Vagina (tissue), 2 donors: ENCODE measurements at regions not wholly inside any gene's neighbourhood (a gene's known extent, or its start where the extent isn't known, plus 50 kb on each side); places are given as distances from the start of the nearest gene placed in this dataset.

Experiments used
- POLR2A ChIP-seq, 2 donors: fragments of 450-650 bp; IDR thresholded peaks; one replicate each; pipeline ENCODE4 v1.6.1; 2017; ENCODE audit warnings: antibody characterized with exemption in 2 of 2, mild to moderate bottlenecking in 2 of 2, moderate library complexity in 2 of 2
- TF ChIP-seq, protein P1 (sequence below), 3 experiments: fragments of 450-650 bp in 2 of 3; fragments of 200-600 bp in 1 of 3; sonication (generic) in 1 of 3; IDR thresholded peaks; one replicate each; pipeline ENCODE4 v1.5.1; 2017 to 2019; ENCODE audit warnings: antibody characterized with exemption in 3 of 3, mild to moderate bottlenecking in 2 of 3, moderate library complexity in 2 of 3

DNA sequence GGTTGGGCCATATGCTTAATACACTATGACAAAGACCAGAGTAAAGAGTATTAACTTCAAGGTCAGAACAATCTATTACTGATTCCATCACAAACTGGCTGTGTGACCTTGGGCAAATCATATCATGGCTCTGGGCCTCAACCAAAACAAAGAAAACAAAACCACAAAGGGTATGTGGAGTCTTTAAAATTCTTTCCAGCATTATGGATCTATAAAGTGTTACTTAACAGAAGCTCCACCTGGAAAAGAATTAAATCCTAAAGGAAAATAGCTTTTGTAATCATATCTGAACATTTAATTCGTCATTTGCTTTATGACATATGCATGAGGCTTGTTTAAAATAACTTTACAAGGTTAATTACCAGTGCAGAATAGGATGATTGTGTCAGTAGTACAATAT, 265.5 kb downstream of the SATB1 start:
- TF ChIP-seq POLR2A (IDR thresholded peaks at IDR 0.05): no peak
- TF ChIP-seq, protein P1, sequence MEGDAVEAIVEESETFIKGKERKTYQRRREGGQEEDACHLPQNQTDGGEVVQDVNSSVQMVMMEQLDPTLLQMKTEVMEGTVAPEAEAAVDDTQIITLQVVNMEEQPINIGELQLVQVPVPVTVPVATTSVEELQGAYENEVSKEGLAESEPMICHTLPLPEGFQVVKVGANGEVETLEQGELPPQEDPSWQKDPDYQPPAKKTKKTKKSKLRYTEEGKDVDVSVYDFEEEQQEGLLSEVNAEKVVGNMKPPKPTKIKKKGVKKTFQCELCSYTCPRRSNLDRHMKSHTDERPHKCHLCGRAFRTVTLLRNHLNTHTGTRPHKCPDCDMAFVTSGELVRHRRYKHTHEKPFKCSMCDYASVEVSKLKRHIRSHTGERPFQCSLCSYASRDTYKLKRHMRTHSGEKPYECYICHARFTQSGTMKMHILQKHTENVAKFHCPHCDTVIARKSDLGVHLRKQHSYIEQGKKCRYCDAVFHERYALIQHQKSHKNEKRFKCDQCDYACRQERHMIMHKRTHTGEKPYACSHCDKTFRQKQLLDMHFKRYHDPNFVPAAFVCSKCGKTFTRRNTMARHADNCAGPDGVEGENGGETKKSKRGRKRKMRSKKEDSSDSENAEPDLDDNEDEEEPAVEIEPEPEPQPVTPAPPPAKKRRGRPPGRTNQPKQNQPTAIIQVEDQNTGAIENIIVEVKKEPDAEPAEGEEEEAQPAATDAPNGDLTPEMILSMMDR (IDR thresholded peaks at IDR 0.05): no peak
